HG02943 (cell line): ENCODE measurements at regions not wholly inside any gene's neighbourhood (a gene's known extent, or its start where the extent isn't known, plus 50 kb on each side); places are given as distances from the start of the nearest gene placed in this dataset.
"Not testable (repeated sequence)": the region's sequence is repeated elsewhere in the genome, so short reads cannot be mapped to it uniquely, and the experiment has no call there.

ENCODE experiments used
- ATAC-seq: cut with Tn5 transposase; IDR thresholded peaks from one replicate; pipeline ENCODE4 v1.9.1; 2021; ENCODE audit warnings: mild to moderate bottlenecking, low read depth, moderate library complexity; ENCODE audit not compliant: unreplicated experiment

DNA sequence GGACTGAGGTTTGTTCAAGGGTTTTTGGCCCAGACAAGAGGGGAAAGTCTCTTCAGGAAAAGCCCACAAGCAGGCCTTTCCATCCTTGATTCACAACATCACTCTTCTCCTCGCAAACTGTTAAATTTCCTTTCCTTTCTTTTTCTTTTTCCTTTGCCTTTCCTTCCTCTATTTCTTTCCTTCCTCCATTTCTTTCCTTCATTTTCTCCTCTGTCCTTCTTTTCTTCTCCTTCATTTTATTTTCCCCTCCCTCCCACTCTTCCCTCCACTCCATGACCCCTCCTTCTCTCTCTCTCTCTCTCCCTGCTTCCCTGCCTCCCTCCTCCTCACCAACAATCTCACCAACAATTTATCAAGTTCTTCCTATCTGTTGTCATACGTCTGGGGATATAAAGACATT lies 89.1 kb downstream of the FAM72B start:
- ATAC-seq = not testable (repeated sequence)

DNA sequence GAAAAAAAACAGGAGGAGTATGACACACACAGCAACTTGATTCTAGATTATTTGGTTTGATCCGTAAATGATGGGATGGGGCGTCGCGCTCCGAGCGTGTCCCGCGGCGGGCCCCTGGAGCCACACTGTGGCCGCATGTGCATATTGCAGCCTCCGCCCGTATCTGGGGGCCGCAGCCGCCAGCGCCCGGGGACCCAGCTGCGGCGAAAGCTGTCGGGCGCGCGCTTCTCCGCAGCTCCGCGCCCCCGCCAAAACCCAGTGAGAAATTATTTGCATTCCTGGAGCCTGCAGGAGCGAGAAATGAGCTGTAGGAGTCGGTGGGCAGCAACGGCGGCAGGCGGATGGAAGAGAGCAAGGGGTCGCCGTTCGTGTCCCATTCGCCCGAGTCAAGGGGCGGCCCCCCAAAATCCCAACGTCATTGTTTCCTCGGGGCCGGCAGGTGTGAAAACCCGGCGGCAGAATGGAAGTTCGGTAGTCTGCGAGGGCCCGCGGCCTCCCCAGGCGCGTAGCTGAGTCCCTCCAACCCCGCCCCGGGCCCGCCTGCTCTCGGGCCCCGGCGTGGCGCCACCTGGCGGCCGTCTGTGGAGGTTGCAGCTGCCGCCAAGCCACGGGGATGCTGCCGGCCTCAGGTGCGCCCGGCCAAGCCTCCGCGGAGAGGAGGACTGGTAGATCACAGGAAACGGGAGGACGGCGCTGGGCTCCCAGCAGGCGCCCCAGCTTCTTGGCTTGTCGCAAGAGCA lies 86.8 kb downstream of the FAM72B start:
- peak; percentile 91 for ATAC-seq

DNA sequence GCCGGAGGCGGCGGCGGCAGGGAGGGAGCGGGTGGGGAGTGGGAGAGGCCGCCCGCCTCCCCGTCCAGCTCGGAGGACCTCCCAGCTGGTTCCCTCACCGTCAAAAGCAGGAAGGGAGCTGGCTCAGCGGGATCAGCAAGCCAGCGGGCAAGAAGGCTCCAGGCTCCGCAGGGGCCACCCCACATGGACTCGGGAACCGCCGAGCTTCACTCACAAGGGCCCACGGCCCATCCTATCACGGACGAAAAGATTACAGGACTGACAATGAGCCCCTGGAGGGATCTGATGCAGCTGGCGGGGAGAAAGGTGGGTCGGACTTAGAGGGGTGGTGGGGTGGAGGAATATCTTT lies 86.3 kb downstream of the FAM72B start:
- peak; percentile 12 for ATAC-seq

DNA sequence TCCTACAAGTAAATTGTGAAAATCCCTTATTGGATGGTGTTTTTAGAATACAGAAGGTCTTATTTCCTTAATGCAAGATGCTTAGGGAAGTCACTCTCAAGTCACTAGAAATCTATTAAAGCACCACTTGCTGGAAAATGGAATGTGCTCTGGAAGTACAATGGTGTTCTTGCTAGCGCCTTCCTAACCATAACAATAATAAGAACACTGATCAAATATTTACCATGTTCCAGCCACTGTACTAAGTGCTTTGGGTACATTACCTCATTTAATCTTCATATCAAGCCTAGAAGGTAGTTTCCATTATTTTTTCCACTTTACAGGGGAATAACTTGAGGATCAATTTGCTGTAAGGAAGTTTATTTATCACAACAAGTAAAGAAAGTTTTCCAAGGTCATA lies 75.1 kb downstream of the FAM72B start:
- not testable (repeated sequence) for ATAC-seq

DNA sequence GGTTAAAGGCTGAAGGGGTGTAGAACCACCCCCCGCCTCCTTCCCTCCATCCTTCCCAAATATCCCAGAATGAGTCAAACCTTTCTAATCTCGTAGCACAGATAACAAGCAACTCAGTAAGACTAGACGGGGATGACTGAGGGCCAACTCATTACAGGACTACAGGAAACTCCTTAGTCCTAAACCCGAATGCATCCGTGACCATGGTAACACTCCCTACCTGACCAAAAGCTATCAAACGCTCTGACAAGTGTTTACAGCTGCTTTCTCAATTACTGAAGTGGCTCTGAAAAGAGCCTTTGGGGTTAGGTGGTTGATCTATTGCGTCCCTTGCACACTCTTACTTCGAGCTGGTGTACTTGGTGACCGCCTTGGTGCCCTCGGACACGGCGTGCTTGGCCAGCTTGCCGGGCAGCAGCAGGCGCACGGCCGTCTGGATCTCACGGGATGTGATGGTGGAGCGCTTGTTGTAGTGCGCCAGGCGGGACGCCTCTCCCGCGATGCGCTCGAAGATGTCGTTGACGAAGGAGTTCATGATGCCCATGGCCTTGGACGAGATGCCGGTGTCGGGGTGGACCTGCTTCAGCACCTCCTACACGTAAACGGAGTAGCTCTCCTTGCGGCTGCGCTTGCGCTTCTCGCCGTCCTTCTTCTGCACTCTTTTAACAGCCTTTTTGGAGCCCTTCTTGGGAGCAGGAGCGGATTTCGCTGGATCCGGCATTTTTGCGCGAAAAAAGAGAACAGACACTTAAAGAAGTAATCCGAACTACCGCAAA lies 67.4 kb downstream of the FAM72B start:
- ATAC-seq = not testable (repeated sequence)

DNA sequence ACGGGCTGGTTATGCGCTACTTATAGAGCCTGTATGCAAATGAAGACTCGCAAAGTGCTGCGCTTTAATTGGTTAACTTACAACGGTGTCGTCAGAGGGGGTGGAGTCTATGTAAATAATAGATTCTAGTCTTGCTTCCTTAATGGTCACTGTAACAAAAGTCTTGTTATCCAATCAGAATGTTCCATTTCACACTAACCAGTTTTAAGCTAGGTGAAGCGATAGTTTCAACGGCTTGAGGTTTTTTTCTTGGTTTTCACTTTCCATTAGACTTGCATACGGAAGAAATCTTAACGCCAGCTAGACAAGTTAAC lies 66.9 kb downstream of the FAM72B start:
- not testable (repeated sequence) for ATAC-seq

DNA sequence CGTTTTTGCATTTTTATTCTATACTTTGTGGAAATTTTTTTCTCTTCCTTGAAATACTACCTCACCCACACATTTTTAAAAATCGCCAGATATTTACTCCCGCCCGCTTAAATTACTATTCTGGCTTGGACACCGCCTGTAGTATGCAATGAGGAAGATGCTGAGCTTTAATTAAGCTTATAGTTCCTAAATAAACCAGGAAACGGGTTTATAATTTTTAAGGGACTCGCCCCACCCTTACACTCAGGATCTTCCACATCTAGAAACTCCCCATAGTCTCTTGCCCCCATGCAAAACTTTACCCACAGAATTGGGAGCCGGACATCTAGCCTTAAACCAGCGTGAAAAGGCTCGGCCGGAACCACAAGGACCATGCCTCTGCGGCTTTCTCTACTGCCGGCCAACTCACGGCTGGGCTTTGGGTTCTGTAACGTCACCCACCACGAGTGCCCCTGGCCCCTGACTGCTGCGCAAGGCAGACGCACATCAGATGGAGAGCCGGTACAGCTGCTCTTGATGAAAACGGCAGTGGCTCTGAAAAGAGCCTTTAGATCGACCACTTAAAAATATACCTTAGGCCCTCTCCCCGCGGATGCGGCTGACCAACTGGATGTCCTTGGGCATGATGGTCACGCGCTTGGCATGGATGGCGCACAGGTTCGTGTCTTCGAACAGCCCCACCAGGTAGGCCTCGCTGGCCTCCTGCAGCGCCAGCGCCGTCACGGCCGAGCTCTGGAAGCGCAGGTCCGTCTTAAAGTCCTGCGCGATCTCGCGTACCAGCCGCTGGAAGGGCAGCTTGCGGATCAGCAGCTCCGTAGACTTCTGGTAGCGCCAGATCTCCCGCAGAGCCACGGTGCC lies 66.3 kb downstream of the FAM72B start:
- ATAC-seq = not testable (repeated sequence)
